GM12892 (cell line): ENCODE measurements at regions not wholly inside any gene's neighbourhood (a gene's known extent, or its start where the extent isn't known, plus 50 kb on each side); places are given as distances from the start of the nearest gene placed in this dataset.

Experiments used
- POLR2A ChIP-seq: IDR thresholded peaks from 2 replicates; pipeline ENCODE4 v1.6.1; 2011; ENCODE audit warnings: low read depth, low read length, control low read depth
- TAF1 ChIP-seq: IDR thresholded peaks from 2 replicates; pipeline ENCODE4 v1.6.1; 2011; ENCODE audit warnings: low read depth, mild to moderate bottlenecking, control low read depth, low read length, borderline replicate concordance

GRCh38 chr2:230627806-230628724 is 84.6 kb upstream of the CAB39 start:
- TF ChIP-seq POLR2A (no peak), TAF1 (no peak)
